H9 (cell line): ENCODE measurements at regions not wholly inside any gene's neighbourhood (a gene's known extent, or its start where the extent isn't known, plus 50 kb on each side); places are given as distances from the start of the nearest gene placed in this dataset.

Experiments
- DNase-seq: peaks from one replicate; pipeline ENCODE4 v3.0.0-alpha.2; 2017
- H2AFZ ChIP-seq: one replicate; pipeline ENCODE4 v1.6.1; 2013; ENCODE audit warnings: mild to moderate bottlenecking, low read length, control low read depth, moderate library complexity
- H2AK5ac ChIP-seq: 2 replicates; pipeline ENCODE4 v1.6.1; 2013; ENCODE audit warnings: low read length, control low read depth, mixed read lengths; ENCODE audit not compliant: insufficient read length
- H2BK120ac ChIP-seq: one replicate; pipeline ENCODE4 v1.6.1; 2013; ENCODE audit warnings: low read depth, mild to moderate bottlenecking, low read length, control low read depth, inconsistent platforms; ENCODE audit not compliant: poor library complexity, severe bottlenecking
- H2BK12ac ChIP-seq: 2 replicates; pipeline ENCODE4 v1.6.1; 2013; ENCODE audit warnings: low read length, control low read depth, mixed read lengths, low read depth; ENCODE audit not compliant: insufficient read length
- H2BK15ac ChIP-seq: 2 replicates; pipeline ENCODE4 v1.6.1; 2013; ENCODE audit warnings: low read depth, low read length, control low read depth
- H2BK20ac ChIP-seq: one replicate; pipeline ENCODE4 v1.6.1; 2013; ENCODE audit warnings: low read depth, mild to moderate bottlenecking, low read length, control low read depth, inconsistent platforms; ENCODE audit not compliant: poor library complexity, severe bottlenecking
- H2BK5ac ChIP-seq: 2 replicates; pipeline ENCODE4 v1.6.1; 2013; ENCODE audit warnings: low read length, control low read depth, mixed read lengths; ENCODE audit not compliant: insufficient read length
- H3K14ac ChIP-seq: 2 replicates; pipeline ENCODE4 v1.6.1; 2013; ENCODE audit warnings: low read length, control low read depth; ENCODE audit not compliant: insufficient read depth
- H3K18ac ChIP-seq: 2 replicates; pipeline ENCODE4 v1.6.1; 2013; ENCODE audit warnings: low read depth, mild to moderate bottlenecking, mixed read lengths, low read length, control low read depth; ENCODE audit not compliant: insufficient read length
- H3K23ac ChIP-seq: 2 replicates; pipeline ENCODE4 v1.6.1; 2013; ENCODE audit warnings: low read length, control low read depth, mixed read lengths, low read depth; ENCODE audit not compliant: insufficient read length
- H3K23me2 ChIP-seq: 2 replicates; pipeline ENCODE4 v1.6.1; 2013; ENCODE audit warnings: low read depth, mild to moderate bottlenecking, mixed read lengths, low read length, control low read depth; ENCODE audit not compliant: insufficient read length, poor library complexity, severe bottlenecking
- H3K27ac ChIP-seq: 2 replicates; pipeline ENCODE4 v1.5.1; 2013; ENCODE audit warnings: low read length, control low read depth, mixed read lengths, low read depth; ENCODE audit not compliant: insufficient read length
- H3K27me3 ChIP-seq: 2 replicates; pipeline ENCODE4 v1.6.1; 2013; ENCODE audit warnings: low read length, control low read depth, inconsistent platforms; ENCODE audit not compliant: insufficient read depth
- H3K4ac ChIP-seq: 2 replicates; pipeline ENCODE4 v1.6.1; 2013; ENCODE audit warnings: low read depth, mild to moderate bottlenecking, control low read depth, inconsistent platforms, low read length, moderate library complexity
- H3K4me1 ChIP-seq: 2 replicates; pipeline ENCODE4 v1.6.1; 2013; ENCODE audit warnings: low read length, control low read depth, inconsistent platforms; ENCODE audit not compliant: insufficient read depth
- H3K4me2 ChIP-seq: 2 replicates; pipeline ENCODE4 v1.6.1; 2013; ENCODE audit warnings: low read length, control low read depth, mixed read lengths; ENCODE audit not compliant: insufficient read length, insufficient read depth
- H3K56ac ChIP-seq: 2 replicates; pipeline ENCODE4 v1.6.1; 2013; ENCODE audit warnings: low read depth, mild to moderate bottlenecking, mixed read lengths, low read length, control low read depth; ENCODE audit not compliant: insufficient read length
- H3K79me1 ChIP-seq: 2 replicates; pipeline ENCODE4 v1.6.1; 2013; ENCODE audit warnings: low read depth, mild to moderate bottlenecking, moderate library complexity, low read length, control low read depth, inconsistent platforms; ENCODE audit not compliant: insufficient read depth, poor library complexity, severe bottlenecking
- H3K79me2 ChIP-seq: 2 replicates; pipeline ENCODE4 v1.6.1; 2013; ENCODE audit warnings: low read length, control low read depth, inconsistent platforms; ENCODE audit not compliant: insufficient read depth
- H3K9ac ChIP-seq: 2 replicates; pipeline ENCODE4 v1.6.1; 2013; ENCODE audit warnings: low read length, control low read depth, mixed read lengths; ENCODE audit not compliant: insufficient read length; ENCODE audit errors: extremely low read depth
- H3K9me3 ChIP-seq: one replicate; pipeline ENCODE4 v1.6.1; 2013; ENCODE audit warnings: low read depth, low read length, inconsistent platforms; ENCODE audit not compliant: control insufficient read depth
- H3T11ph ChIP-seq: one replicate; pipeline ENCODE4 v1.6.1; 2013; ENCODE audit warnings: mild to moderate bottlenecking, low read length, control low read depth, inconsistent platforms
- H4K20me1 ChIP-seq: one replicate; pipeline ENCODE4 v1.6.1; 2013; ENCODE audit not compliant: control insufficient read depth, insufficient read length, insufficient read depth
- H4K5ac ChIP-seq: 2 replicates; pipeline ENCODE4 v1.6.1; 2013; ENCODE audit warnings: low read depth, mild to moderate bottlenecking, mixed read lengths, low read length, control low read depth; ENCODE audit not compliant: insufficient read length
- H4K8ac ChIP-seq: replicated peaks from 2 replicates; pipeline ENCODE4 v1.6.1; 2013; ENCODE audit warnings: low read length, control low read depth, mixed read lengths, low read depth; ENCODE audit not compliant: insufficient read length
- H4K91ac ChIP-seq: 2 replicates; pipeline ENCODE4 v1.6.1; 2013; ENCODE audit warnings: low read depth, mild to moderate bottlenecking, moderate library complexity, mixed read lengths, low read length, control low read depth; ENCODE audit not compliant: insufficient read length
- H3K27ac Mint-ChIP-seq, 3 experiments: 2 replicates in 2 of 3; 3 replicates in 1 of 3; pipeline ENCODE4 v1.8.0; 2020 to 2021; ENCODE audit warnings: mixed read lengths in 3 of 3, mild to moderate bottlenecking in 1 of 3, moderate library complexity in 1 of 3
- H3K27me3 Mint-ChIP-seq: 2 replicates; pipeline ENCODE4 v1.8.0; 2021; ENCODE audit warnings: low read depth, mild to moderate bottlenecking, moderate library complexity, mixed read lengths
- H3K36me3 Mint-ChIP-seq, 3 experiments: 2 replicates in 2 of 3; 3 replicates in 1 of 3; pipeline ENCODE4 v1.8.0; 2020 to 2021; ENCODE audit warnings: low read depth in 3 of 3, mixed read lengths in 3 of 3; ENCODE audit not compliant: insufficient read depth in 1 of 3
- H3K4me1 Mint-ChIP-seq, 2 experiments: 2 replicates each; pipeline ENCODE4 v1.8.0; 2020; ENCODE audit warnings: mixed read lengths in 2 of 2
- H3K4me3 Mint-ChIP-seq, 2 experiments: 2 replicates in 1 of 2; 3 replicates in 1 of 2; pipeline ENCODE4 v1.8.0; 2020 to 2021; ENCODE audit warnings: mild to moderate bottlenecking in 2 of 2, mixed read lengths in 2 of 2, moderate library complexity in 1 of 2
- H3K9me3 Mint-ChIP-seq, 2 experiments: 2 replicates in 1 of 2; 3 replicates in 1 of 2; pipeline ENCODE4 v1.8.0; 2020; ENCODE audit warnings: mild to moderate bottlenecking in 2 of 2, mixed read lengths in 2 of 2, moderate library complexity in 1 of 2
- WGBS: extraction: QIAGEN DNeasy Blood & Tissue Kit; methylation state at CpG from one replicate; pipeline ENCODE4 v1.1.7; 2013; ENCODE audit warnings: missing lambda C conversion rate, low lambda C conversion rate, mixed read lengths; ENCODE audit not compliant: insufficient read length; ENCODE audit errors: extremely low coverage; 5-methylcytosine and 5-hydroxymethylcytosine counted together
- TF ChIP-seq, protein P1 (sequence below): fragments of 200-600 bp; sonication (generic); conservative IDR thresholded peaks from 3 replicates; pipeline ENCODE4 v1.8.0; 2021; ENCODE audit warnings: antibody characterized with exemption, mild to moderate bottlenecking

DNA sequence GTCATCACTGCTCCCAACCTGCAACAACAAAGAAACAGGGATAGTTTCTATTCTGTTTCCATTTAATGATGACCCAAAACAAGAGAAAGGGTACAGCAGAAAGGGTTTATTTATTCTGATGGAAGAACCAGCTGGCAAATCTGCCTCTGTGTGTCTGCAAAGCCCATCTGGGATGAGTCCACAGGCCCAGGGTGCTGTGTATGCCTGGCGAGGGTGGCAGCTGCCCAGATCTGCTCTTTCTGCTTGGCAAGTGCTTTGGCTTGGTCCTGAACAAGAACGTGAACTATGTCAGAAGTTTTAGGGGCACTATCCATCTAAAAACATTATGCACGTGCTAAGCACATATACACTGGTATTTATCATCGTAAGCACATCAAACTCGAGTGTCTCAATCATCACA is 333.8 kb downstream of the CXCL12 start:
- H4K20me1 ChIP-seq, result no peaks in the 10 kb centered on the region
- no peak overlapping the region for H3K14ac ChIP-seq
- H2BK12ac ChIP-seq, result no peak overlapping the region
- Mint-ChIP-seq H3K4me1 (peaks cover 19 to 21% of the 10 kb centered on the region in 2 experiments), H3K9me3 (no peaks in the 10 kb centered on the region), H3K4me3 (no peak overlapping the region), H3K27me3 (peaks cover 5% of the 10 kb centered on the region; the same call in 1 of the 2 replicates), H3K27ac (no peak overlapping the region), H3K36me3 (no peaks in the 10 kb centered on the region)
- no peak overlapping the region for H2AK5ac ChIP-seq
- H2BK120ac ChIP-seq, result no peak overlapping the region
- H3K79me1 ChIP-seq, result no peaks in the 10 kb centered on the region
- no peak overlapping the region for H4K91ac ChIP-seq
- H3K18ac ChIP-seq, result no peak overlapping the region
- no peak overlapping the region for H2BK20ac ChIP-seq
- H2BK15ac ChIP-seq, result no peak overlapping the region
- TF ChIP-seq, protein P1, sequence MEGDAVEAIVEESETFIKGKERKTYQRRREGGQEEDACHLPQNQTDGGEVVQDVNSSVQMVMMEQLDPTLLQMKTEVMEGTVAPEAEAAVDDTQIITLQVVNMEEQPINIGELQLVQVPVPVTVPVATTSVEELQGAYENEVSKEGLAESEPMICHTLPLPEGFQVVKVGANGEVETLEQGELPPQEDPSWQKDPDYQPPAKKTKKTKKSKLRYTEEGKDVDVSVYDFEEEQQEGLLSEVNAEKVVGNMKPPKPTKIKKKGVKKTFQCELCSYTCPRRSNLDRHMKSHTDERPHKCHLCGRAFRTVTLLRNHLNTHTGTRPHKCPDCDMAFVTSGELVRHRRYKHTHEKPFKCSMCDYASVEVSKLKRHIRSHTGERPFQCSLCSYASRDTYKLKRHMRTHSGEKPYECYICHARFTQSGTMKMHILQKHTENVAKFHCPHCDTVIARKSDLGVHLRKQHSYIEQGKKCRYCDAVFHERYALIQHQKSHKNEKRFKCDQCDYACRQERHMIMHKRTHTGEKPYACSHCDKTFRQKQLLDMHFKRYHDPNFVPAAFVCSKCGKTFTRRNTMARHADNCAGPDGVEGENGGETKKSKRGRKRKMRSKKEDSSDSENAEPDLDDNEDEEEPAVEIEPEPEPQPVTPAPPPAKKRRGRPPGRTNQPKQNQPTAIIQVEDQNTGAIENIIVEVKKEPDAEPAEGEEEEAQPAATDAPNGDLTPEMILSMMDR, result no peak
- H3K23ac ChIP-seq, result no peak overlapping the region
- H3K4me2 ChIP-seq, result no peak overlapping the region
- no peaks in the 10 kb centered on the region for H3K23me2 ChIP-seq
- no peak overlapping the region for H4K8ac ChIP-seq
- no peaks in the 10 kb centered on the region for H3K79me2 ChIP-seq
- DNase-seq, result no peak
- H3K4me1 ChIP-seq, result peaks cover 3% of the 10 kb centered on the region; the same call in 1 of the 2 replicates
- WGBS, result no CpG with 5 or more reads among the region's 5 CpGs
- no peak overlapping the region for H3K9ac ChIP-seq
- H3K27me3 ChIP-seq, result no peaks in the 10 kb centered on the region
- H3K56ac ChIP-seq, result no peak overlapping the region
- H3K4ac ChIP-seq, result no peak overlapping the region
- H3T11ph ChIP-seq, result no peak overlapping the region
- no peak overlapping the region for H2BK5ac ChIP-seq
- no peak overlapping the region for H2AFZ ChIP-seq
- no peak overlapping the region for H4K5ac ChIP-seq
- H3K27ac ChIP-seq, result no peak overlapping the region
- no peaks in the 10 kb centered on the region for H3K9me3 ChIP-seq
